HepG2 (cell line): ENCODE measurements at regions not wholly inside any gene's neighbourhood (a gene's known extent, or its start where the extent isn't known, plus 50 kb on each side); places are given as distances from the start of the nearest gene placed in this dataset.

Experiments used
- ATAC-seq: fragments of 200-7000 bp; cut with Tn5 transposase; 3 replicates; pipeline ENCODE4 v1.9.1; 2020; ENCODE audit warnings: mild to moderate bottlenecking, moderate library complexity
- BruUV-seq: library from RNA; stranded (reverse); fragments of 400-500 nt; replicated peaks from 2 replicates; lab custom pipeline; 2021; lab: Mats Ljungman, UMichigan
- CTCF ChIA-PET: fragments of 300-600 bp; formaldehyde crosslinking; extraction: SDS; loops from one replicate; lab custom pipeline; 2021; ENCODE audit warnings: low total read pairs, inconsistent platforms, low intra/inter-chr PET ratio; lab: Yijun Ruan, JAX
- POLR2A ChIA-PET: fragments of 350-600 bp; sonication (Branson Sonifier 250); formaldehyde crosslinking; loops from one replicate; lab custom pipeline; 2020; ENCODE audit warnings: antibody characterized with exemption, inconsistent platforms; lab: Yijun Ruan, JAX
- DNase-seq: peaks from one replicate; pipeline ENCODE4 v3.0.0-alpha.2; 2015; ENCODE audit warnings: low spot score
- FAIRE-seq: peaks from 3 replicates; lab custom pipeline; 2011; peaks lifted over from hg19 to GRCh38; lab: Jason Lieb, UNC
- H2AFZ ChIP-seq: one replicate; pipeline ENCODE4 v1.6.1; 2011; ENCODE audit warnings: low read length, inconsistent platforms
- H3K27ac ChIP-seq: fragments of 300-600 bp; 3 replicates; pipeline ENCODE4 v1.8.0; 2011; ENCODE audit warnings: mixed run types, mild to moderate bottlenecking, mixed read lengths, low read length, inconsistent platforms; ENCODE audit not compliant: insufficient read depth; ENCODE audit errors: extremely low read length
- H3K27me3 ChIP-seq, 2 experiments: fragments of 200-600 bp in 1 of 2; 2 replicates in 1 of 2; 3 replicates in 1 of 2; pipeline versions ENCODE4 v1.6.0 to v1.8.0; 2011; ENCODE audit warnings: low read length in 2 of 2, mild to moderate bottlenecking in 2 of 2, moderate library complexity in 2 of 2, inconsistent platforms in 1 of 2; ENCODE audit not compliant: insufficient read depth in 2 of 2, control insufficient read depth in 1 of 2
- H3K36me3 ChIP-seq, 2 experiments: fragments of 200-600 bp in 1 of 2; replicated peaks in 1 of 2; 2 replicates in 1 of 2; 3 replicates in 1 of 2; pipeline versions ENCODE4 v1.5.1 to v1.8.0; 2011; ENCODE audit warnings: low read length in 2 of 2, inconsistent platforms in 1 of 2; ENCODE audit not compliant: insufficient read depth in 2 of 2, control insufficient read depth in 1 of 2
- H3K4me1 ChIP-seq: 2 replicates; pipeline ENCODE4 v1.5.1; 2012; ENCODE audit warnings: low read length, inconsistent platforms; ENCODE audit not compliant: insufficient read depth
- H3K4me2 ChIP-seq: 2 replicates; pipeline ENCODE4 v1.6.0; 2011; ENCODE audit warnings: low read depth, low read length, inconsistent platforms
- H3K4me3 ChIP-seq, 3 experiments: fragments of 200-600 bp in 1 of 3; sonication (generic), shearing (Covaris generic) in 1 of 3; replicated peaks in 1 of 3; 2 replicates each; pipeline ENCODE4 v1.5.1; 2011 to 2016; ENCODE audit warnings: low read length in 3 of 3, inconsistent platforms in 2 of 3, low read depth in 2 of 3, mild to moderate bottlenecking in 2 of 3, control low read depth in 1 of 3, mixed read lengths in 1 of 3; ENCODE audit not compliant: insufficient read depth in 1 of 3
- H3K79me2 ChIP-seq: one replicate; pipeline ENCODE4 v1.6.1; 2011; ENCODE audit warnings: low read length, inconsistent platforms; ENCODE audit not compliant: insufficient read depth
- H3K9ac ChIP-seq: 2 replicates; pipeline ENCODE4 v1.6.0; 2011; ENCODE audit warnings: mild to moderate bottlenecking, low read depth, low read length, inconsistent platforms; ENCODE audit not compliant: insufficient read depth
- H3K9me3 ChIP-seq: 2 replicates; pipeline ENCODE4 v1.5.1; 2012; ENCODE audit warnings: mild to moderate bottlenecking, low read length
- H4K20me1 ChIP-seq: 2 replicates; pipeline ENCODE4 v1.6.0; 2011; ENCODE audit warnings: inconsistent platforms, mild to moderate bottlenecking, low read length, moderate library complexity; ENCODE audit not compliant: insufficient read depth
- ATF7 ChIP-seq, 2 experiments: fragments of 450-650 bp in 1 of 2; sonication (generic) in 1 of 2; formaldehyde crosslinking in 1 of 2; IDR thresholded peaks; 2 replicates each; pipeline versions ENCODE4 v1.4.0 to v1.6.1; 2016 to 2020; ENCODE audit warnings: antibody characterized with exemption in 1 of 2, mild to moderate bottlenecking in 1 of 2, missing genetic modification reagents in 1 of 2
- FOXC1 ChIP-seq: sonication (generic); formaldehyde crosslinking; IDR thresholded peaks from 2 replicates; pipeline ENCODE4 v1.8.0; 2022; ENCODE audit warnings: mild to moderate bottlenecking, missing genetic modification reagents, borderline replicate concordance
- KLF13 ChIP-seq: sonication (generic); formaldehyde crosslinking; IDR thresholded peaks from 2 replicates; pipeline ENCODE4 v1.4.0; 2020; ENCODE audit warnings: mild to moderate bottlenecking, missing genetic modification reagents
- MAFF ChIP-seq: IDR thresholded peaks from 2 replicates; pipeline ENCODE4 v1.6.1; 2011; ENCODE audit warnings: low read depth, low read length, improper control_type of control experiment
- MAFK ChIP-seq, 2 experiments: IDR thresholded peaks in 1 of 2; conservative IDR thresholded peaks in 1 of 2; 2 replicates each; pipeline ENCODE4 v1.6.1; 2011; ENCODE audit warnings: improper control_type of control experiment in 2 of 2, low read length in 2 of 2
- NFE2L2 ChIP-seq: fragments of 150-350 bp; IDR thresholded peaks from 2 replicates; pipeline ENCODE4 v1.6.1; 2014; ENCODE audit warnings: low read length
- ZNF138 ChIP-seq: sonication (generic); formaldehyde crosslinking; IDR thresholded peaks from 2 replicates; pipeline ENCODE4 v1.5.0; 2020; ENCODE audit warnings: mild to moderate bottlenecking, low read depth, missing genetic modification reagents
- ZNF225 ChIP-seq: sonication (generic); formaldehyde crosslinking; IDR thresholded peaks from 2 replicates; pipeline ENCODE4 v1.4.0; 2020; ENCODE audit warnings: mild to moderate bottlenecking, missing genetic modification reagents
- ZNF329 ChIP-seq: sonication (generic); formaldehyde crosslinking; IDR thresholded peaks from 2 replicates; pipeline ENCODE4 v1.9.0; 2021; ENCODE audit warnings: low read depth, mild to moderate bottlenecking, missing genetic modification reagents
- ZNF761 ChIP-seq: sonication (generic); formaldehyde crosslinking; conservative IDR thresholded peaks from 2 replicates; pipeline ENCODE4 v1.4.0; 2020; ENCODE audit warnings: mild to moderate bottlenecking, missing genetic modification reagents
- WGBS: methylation state at CpG from one replicate; pipeline ENCODE4 v1.1.6; 2017; ENCODE audit warnings: low lambda C conversion rate; 5-methylcytosine and 5-hydroxymethylcytosine counted together
- in situ Hi-C: cut with HindIII; loops from 2 replicates; pipeline ENCODE4 v1.10.0; 2017; ENCODE audit warnings: low pct_unique_long_range_greater_than_20kb; ENCODE audit not compliant: extremely low pct_ligation_motif_present
- intact Hi-C: fragments of 100-400 bp; cut with micrococcal nuclease; formaldehyde crosslinking; loops from one replicate; pipeline ENCODE4 v1.10.0; 2022; ENCODE audit not compliant: unreplicated experiment
- TF ChIP-seq, protein P1 (sequence below): sonication (generic); formaldehyde crosslinking; IDR thresholded peaks from 2 replicates; pipeline ENCODE4 v1.4.0; 2020; ENCODE audit warnings: missing genetic modification reagents

DNA sequence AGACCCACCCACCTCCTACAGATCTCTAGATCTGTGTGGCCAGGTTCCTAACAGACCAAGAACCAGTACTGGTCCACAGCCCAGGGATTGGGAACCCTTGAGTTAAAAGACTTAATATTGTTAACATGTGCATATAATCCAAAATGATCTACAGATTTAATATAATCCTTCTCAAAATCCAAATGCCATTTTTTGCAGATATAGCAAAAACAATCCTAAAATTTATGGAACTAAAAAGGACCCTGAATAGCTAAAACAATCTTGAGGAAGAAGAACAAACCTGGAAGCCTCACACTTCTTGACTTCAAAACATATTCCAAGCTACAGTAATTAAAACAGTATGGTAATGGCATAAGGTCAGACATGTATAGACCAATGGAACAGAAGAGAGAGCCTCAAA, 206.9 kb upstream of the SIX2 start:
- DNase-seq = no peak
- Histone ChIP-seq H3K4me1 (peaks cover 8% of the 10 kb centered on the region; the same call in 1 of the 2 replicates), H2AFZ (no peak overlapping the region), H3K9me3 (no peaks in the 10 kb centered on the region), H3K36me3 (no peaks in the 10 kb centered on the region), H3K79me2 (no peaks in the 10 kb centered on the region), H3K27me3 (peaks cover 0 to 4% of the 10 kb centered on the region in 2 experiments; a peak in 2 of 5 replicates), H3K27ac (no peak overlapping the region)
- POLR2A ChIA-PET = no interaction called here
- CTCF ChIA-PET = no interaction called here
- no peak for FAIRE-seq
- in situ Hi-C loops (no loop called here), intact Hi-C loops (no loop called here)
- ATAC-seq = no peak
- peak; percentile 54; the same call in 1 of the 2 replicates for TF ChIP-seq MAFF
- no peak for TF ChIP-seq KLF13 (CRISPR knock-in tag)
- no peak for TF ChIP-seq ZNF138 (CRISPR knock-in tag)
- TF ChIP-seq ZNF225 (CRISPR knock-in tag) = no peak
- TF ChIP-seq MAFK (conservative IDR thresholded peaks at IDR 0.05 in 1 of 2, IDR thresholded peaks at IDR 0.05 in 1 of 2; ENCODE audit: low read length in 2 of 2) = peak; percentile 51 to 70; a peak in 3 of 4 replicates
- TF ChIP-seq NFE2L2 = no peak
- TF ChIP-seq, protein P1, sequence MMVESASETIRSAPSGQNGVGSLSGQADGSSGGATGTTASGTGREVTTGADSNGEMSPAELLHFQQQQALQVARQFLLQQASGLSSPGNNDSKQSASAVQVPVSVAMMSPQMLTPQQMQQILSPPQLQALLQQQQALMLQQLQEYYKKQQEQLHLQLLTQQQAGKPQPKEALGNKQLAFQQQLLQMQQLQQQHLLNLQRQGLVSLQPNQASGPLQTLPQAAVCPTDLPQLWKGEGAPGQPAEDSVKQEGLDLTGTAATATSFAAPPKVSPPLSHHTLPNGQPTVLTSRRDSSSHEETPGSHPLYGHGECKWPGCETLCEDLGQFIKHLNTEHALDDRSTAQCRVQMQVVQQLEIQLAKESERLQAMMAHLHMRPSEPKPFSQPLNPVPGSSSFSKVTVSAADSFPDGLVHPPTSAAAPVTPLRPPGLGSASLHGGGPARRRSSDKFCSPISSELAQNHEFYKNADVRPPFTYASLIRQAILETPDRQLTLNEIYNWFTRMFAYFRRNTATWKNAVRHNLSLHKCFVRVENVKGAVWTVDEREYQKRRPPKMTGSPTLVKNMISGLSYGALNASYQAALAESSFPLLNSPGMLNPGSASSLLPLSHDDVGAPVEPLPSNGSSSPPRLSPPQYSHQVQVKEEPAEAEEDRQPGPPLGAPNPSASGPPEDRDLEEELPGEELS (CRISPR knock-in tag) = no peak
- no peak for TF ChIP-seq ZNF329
- TF ChIP-seq, all 625 proteins: peak for 2
- H3K9ac ChIP-seq = no peak overlapping the region
- no peak overlapping the region for H3K4me2 ChIP-seq
- no peak overlapping the region for H3K4me3 ChIP-seq
- H4K20me1 ChIP-seq = no peaks in the 10 kb centered on the region
- no TSS peak for BruUV-seq

DNA sequence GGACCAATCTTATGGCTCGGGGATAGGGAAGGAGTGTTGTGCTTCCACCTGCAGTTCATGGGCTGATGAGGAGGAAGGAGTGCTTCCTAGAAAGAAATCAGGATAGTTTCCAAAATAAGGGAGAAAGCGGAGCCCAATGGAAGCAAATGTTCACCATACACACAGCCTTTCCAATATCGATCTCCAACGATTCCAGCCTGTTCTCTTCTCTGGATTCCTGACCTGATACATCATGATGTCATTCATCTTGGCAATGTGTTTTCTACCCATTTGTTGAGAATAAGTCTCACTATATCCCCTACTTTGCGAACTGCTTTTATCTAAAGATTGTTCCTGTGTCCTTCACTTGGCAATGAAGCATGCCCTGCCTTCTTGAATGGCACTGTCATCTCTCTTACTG, 205.3 kb upstream of the SIX2 start:
- in situ Hi-C loops = no loop called here
- Histone ChIP-seq H3K27me3 (peaks cover 0 to 4% of the 10 kb centered on the region in 2 experiments; a peak in 2 of 5 replicates), H3K27ac (no peak overlapping the region), H3K9ac (no peak overlapping the region), H3K4me2 (no peak overlapping the region), H3K9me3 (no peaks in the 10 kb centered on the region), H4K20me1 (no peaks in the 10 kb centered on the region), H2AFZ (no peak overlapping the region), H3K79me2 (no peaks in the 10 kb centered on the region), H3K4me3 (no peak overlapping the region), H3K4me1 (no peaks in the 10 kb centered on the region), H3K36me3 (no peaks in the 10 kb centered on the region)
- ATAC-seq = no peak
- POLR2A ChIA-PET = no interaction called here
- CTCF ChIA-PET = no interaction called here
- intact Hi-C loops = no loop called here
- TF ChIP-seq FOXC1 (CRISPR knock-in tag) (no peak), ZNF761 (CRISPR knock-in tag) (no peak), ATF7 (IDR thresholded peaks at IDR 0.05) (peak; percentile 65; the same call in 1 of the 2 replicates), ATF7 (CRISPR knock-in tag; IDR thresholded peaks at IDR 0.05) (no peak)
- no peak for DNase-seq
- no TSS peak for BruUV-seq
- FAIRE-seq = no peak
- WGBS = 34% methylated on average over 5 of the region's 5 CpGs
